Ovary (tissue), 3 donors: ENCODE measurements at regions not wholly inside any gene's neighbourhood (a gene's known extent, or its start where the extent isn't known, plus 50 kb on each side); places are given as distances from the start of the nearest gene placed in this dataset.

Experiments
- CTCF ChIP-seq, 3 donors: fragments of 450-650 bp in 2 of 3; fragments of 200-600 bp in 1 of 3; IDR thresholded peaks; one replicate each; pipeline versions ENCODE4 v1.5.1 to v1.8.0; 2016 to 2022; ENCODE audit warnings: antibody characterized with exemption in 3 of 3, mild to moderate bottlenecking in 1 of 3
- EP300 ChIP-seq: sonication (generic); formaldehyde crosslinking; IDR thresholded peaks from one replicate; pipeline ENCODE4 v1.6.1; 2017; ENCODE audit warnings: antibody characterized with exemption
- POLR2A ChIP-seq: fragments of 450-650 bp; IDR thresholded peaks from one replicate; pipeline ENCODE4 v1.6.1; 2017; ENCODE audit warnings: antibody characterized with exemption, mild to moderate bottlenecking, moderate library complexity
- donor health status: DM: no; HTN: no; CAD: no.

DNA sequence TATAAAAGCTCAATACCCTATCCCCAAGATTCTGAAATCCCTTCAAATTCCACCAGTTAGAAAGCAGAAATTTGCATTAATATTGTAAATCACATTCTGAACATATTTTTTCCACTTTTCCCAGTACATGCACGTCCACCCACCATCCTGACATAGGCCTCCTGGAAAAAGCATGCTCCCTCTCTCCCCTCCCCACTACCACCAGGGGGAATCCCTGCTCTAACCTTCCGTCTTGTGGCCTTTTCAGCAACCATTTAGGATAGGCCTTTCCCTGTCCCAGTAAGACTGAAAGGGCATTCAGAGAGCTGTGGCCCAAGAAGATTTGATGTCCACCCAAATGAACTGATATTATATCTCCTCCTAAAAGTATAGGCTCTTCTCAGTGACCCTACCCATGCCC, 182.1 kb downstream of the ARRDC4 start:
- TF ChIP-seq CTCF (IDR thresholded peaks at IDR 0.05) (no peak), POLR2A (no peak), EP300 (no peak)
